HG02642 (cell line): ENCODE measurements at regions not wholly inside any gene's neighbourhood (a gene's known extent, or its start where the extent isn't known, plus 50 kb on each side); places are given as distances from the start of the nearest gene placed in this dataset.

Source experiments
- ATAC-seq: cut with Tn5 transposase; IDR thresholded peaks from one replicate; pipeline ENCODE4 v1.9.1; 2021; ENCODE audit warnings: mild to moderate bottlenecking; ENCODE audit not compliant: unreplicated experiment, poor library complexity

DNA sequence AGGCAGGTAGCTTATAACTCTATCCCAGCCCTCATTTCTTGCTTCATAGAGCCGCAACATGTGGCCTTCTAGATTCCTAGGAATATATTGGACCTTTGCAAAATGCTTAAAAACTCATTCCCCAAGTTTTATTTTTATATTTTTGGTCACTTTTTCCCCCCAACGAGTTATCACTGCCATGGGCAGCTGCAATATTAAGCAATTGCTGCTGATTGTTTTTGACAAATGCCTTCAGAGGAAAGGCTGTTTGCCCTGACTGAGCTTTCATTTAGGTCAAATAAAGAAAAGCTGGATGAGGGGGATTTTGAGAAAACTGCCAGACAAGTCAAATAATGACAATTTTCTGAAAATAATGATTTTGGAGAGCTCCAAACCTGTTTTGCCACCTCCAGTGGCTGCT lies 976.9 kb upstream of the MBL2 start:
- no peak for ATAC-seq

DNA sequence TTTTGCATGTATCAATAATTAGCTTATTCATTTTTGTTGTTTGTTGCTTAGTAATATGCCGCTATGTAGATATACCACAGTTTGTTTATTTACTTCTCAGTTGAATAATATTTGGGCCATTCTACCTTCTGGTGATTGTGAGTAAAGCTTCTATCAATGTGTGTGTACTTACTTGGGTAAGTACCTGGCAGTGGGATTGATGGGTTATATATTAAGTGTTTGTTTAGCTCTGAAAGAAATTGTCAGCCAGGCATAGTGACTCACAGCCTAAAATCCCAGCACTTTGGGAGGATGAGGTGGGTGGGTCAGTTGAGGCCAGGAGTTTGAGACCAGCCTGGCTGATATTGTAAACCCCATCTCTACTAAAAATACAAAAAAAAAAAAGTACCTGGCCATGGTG lies 975.7 kb upstream of the MBL2 start:
- ATAC-seq = no peak

DNA sequence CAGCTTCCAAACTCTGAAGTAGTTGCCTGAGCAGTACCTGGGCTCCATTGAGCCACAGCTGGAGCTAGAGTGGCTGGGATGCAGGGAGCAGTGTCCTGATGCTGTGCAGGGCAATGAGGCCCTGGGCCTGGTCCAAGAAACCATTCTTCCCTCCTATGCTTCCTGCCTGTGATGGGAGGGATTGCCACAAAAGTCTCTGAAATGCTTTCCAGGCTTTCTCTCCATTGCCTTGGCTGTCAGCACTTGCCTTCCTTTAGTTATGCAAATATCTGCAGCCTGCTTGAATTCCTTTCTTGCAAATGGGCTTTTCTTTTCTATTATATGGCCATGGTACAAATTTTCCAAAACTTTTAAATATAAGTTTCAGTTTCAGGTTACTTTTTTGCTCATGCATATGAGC lies 972.2 kb upstream of the MBL2 start:
- ATAC-seq = no peak

DNA sequence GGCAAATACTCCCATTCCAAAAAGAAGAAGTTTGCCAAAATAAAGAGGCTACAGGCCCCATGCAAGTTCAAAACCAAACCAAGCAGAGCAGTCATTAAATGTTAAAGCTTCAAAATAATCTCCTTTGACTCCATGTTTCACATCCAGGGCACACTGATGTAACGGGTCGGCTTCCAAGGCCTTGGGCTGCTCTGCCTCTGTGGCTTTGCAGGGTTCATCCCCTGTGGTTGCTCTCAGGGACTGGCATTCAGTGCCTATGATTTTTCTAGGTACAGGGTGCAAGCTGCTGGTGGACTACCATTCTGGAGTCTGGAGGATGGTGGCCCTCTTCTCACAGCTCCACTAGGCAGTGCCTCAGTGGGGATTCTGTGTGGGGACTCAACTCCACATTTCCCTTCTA lies 971.6 kb upstream of the MBL2 start:
- no peak for ATAC-seq

DNA sequence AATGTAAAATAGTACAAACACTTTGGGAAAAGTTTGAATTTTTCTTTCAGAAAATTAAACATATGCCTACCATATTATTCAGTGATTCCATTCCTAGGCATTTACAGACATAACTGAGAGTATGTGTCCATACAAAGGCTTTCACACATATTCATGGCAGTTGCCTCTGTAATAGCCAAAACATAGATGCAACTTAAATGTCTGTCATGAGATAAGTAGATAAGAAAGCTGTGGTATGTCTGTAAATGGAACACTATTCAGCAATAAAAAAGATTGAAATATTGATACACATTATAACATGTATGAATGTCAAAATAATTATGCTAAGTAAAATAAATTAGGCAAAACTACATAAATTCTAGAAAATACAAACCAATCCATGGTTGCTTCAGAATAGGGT lies 964.5 kb upstream of the MBL2 start:
- ATAC-seq = no peak

DNA sequence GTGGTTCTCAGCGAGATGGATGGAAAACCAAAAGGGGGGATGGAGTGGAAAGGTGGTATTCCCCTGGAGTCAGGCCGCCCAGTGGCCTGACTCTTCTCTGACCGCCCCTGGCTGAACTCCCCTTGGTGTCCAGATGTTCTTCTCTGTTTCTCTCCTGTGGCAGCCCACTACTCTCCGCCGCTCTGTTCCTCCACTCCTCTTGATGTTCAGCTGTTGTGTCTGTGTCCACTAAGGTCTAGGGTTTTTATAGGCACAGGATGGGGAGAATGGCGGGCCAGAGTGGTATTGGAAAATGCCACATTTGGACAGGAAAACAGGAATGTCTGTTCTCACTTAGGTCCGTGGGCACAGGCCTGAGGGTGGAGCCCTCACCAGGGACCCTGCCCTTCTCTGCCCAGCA lies 954.3 kb upstream of the MBL2 start:
- ATAC-seq = no peak

DNA sequence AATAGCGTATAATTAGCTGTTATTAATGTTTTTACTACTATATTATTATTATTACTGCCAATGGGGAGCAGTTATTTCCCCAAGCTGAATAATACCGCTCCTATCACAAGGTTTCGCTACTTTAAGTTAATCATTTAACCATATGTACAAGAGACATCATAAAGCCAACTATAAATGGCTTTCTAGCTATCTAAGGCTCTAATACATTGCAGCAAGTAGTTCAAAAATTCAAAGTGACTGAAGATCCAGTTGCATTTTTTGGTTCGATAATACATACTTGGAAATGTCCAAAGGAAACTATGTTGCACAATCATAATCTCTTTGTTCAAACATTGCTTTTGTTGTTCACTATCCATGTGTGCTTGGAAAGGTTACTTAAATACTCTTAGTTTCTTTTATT lies 952.0 kb upstream of the MBL2 start:
- no peak for ATAC-seq

DNA sequence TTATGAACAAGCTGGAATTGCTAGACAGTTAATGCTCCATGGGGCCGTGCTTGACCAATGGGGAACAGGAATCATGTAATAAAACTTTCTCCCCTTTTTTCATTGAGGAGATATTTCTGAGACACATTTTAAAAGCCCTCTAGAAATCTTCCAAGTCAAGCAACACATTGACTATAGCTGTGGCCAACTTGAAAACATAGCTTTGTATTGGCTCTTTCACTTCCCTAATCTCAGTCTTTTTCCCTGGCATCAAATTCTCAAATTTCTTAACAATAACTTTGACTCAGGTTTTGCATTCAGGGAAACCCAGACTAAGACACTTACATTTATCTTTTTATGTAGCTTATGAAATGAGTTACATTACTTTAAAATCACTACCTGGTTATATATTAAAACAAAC lies 947.1 kb upstream of the MBL2 start:
- ATAC-seq = no peak

DNA sequence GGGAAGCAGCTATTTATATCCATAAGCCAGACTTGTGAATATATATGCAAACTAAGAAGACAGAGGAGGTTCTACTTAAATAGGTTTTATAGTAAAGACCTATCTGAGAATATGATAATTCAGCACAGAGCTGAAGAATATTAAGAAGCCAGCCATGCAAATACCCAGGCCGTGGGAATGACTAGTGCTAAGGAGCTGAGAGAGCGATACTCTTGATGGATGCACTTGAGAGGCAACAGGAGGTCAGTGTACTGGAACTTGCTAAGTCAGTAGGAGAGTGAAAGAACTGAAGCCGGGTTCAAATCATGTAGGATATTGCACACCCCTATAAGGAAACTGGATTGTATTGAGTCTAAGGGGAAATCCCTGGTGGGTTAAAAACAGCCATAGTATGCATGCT lies 943.6 kb upstream of the MBL2 start:
- ATAC-seq = no peak

DNA sequence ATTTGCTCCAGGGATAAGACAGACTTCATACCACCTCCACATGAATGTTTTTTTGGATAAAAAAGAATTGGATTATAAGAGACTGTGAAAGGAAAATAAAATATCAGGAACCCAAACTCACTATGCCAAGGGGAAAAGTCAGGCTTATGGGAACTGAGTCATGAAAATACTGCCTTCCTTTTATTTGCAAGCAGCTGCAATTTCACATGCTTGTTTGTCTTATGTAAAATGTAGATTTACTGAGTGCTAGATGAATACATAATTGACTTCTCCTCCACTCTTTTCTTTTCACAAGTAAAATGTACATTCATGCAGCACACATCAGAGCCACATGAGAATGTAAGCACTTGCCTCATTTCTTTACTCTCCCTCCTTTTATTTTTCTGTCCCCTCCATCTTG lies 940.8 kb upstream of the MBL2 start:
- ATAC-seq = no peak

DNA sequence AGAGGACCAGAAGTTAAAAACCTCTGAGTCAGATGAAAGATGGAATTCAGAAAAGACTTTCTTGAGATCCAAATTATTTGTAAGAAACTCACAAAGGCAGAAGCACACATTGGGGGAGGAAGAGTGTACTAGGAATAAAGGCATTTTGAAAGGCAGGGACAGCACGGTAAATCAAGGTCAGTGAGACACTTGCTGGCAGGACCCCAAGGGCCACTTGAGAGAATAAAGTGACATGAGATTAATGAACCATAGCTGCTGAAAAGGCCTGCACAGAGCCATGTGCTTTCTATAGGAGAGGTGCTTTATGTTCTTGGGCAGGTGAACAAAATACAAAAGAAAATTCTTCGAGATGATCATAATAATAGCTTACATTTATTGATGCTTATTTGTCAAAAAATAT lies 929.9 kb upstream of the MBL2 start:
- ATAC-seq = no peak

DNA sequence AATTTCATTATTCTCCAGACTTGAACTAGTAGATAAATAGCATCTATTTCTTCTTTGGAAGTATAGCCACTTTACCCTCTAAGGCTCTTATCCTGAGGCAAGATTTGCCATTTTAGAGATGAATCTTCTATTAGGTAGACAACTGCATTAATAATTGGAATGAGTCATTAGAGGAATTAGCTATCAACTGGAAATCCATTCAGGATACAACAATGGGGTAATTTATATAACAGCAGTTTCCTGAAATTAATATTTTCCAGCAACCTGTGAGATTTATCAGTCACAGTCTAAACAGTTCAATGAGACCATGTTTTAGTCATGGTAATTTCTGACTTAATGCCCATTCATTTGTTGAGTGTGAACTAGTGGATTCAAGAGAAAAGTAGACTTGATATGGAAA lies 928.6 kb upstream of the MBL2 start:
- no peak for ATAC-seq

DNA sequence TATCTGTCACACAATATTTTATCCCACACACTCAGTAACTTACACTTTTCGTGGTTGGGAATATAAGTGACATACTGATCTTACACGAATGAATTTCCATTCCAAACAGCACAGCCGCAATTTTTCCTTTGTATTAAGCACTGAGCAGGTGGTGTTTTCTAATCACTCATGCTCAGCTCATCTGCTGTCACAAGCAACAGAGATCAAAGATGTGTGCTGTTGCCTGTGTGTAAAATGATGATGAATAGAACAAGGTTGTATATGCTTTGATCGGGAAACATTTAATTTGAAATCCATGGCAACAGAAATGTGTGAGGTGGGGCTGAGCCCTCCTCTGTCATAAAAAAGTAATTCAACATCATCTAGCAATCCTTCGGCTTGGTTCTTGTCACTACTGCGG lies 927.7 kb upstream of the MBL2 start:
- no peak for ATAC-seq

DNA sequence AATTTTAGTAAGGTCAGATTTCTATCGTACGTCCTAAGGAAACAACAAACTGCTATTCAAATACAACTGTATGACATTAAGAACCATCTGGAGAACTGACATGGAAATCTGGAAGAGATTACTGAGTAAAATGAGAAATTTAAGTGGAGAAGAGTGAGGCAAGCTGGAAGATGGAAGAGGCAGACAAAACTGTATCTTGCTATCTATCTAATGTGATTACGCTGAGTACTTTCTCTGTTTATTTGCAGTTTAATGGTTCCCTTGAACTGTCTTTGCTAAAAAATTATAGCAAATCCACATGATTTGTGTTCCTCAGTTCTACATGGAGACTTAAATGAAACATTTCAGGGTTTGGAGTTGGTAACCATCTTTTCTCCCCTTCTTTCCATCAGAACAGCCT lies 927.1 kb upstream of the MBL2 start:
- no peak for ATAC-seq

DNA sequence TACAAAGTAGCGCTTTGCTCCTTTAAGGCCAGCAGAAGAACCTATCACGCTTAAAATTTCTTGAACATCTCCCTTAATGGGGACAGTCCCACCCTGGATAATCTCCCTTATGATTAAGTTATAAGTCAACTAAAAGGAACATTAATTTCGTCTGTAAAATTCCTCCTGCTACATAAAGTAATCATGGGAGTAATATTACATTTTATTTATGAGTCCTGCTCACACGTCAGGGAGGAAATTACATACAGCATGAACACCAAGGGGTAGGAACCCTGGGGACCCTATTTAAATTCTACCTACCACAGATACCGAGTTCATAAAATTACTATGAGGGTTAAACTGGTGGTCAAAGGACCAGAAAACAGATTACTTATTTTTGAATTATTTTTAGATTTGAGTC lies 926.6 kb upstream of the MBL2 start:
- no peak for ATAC-seq

DNA sequence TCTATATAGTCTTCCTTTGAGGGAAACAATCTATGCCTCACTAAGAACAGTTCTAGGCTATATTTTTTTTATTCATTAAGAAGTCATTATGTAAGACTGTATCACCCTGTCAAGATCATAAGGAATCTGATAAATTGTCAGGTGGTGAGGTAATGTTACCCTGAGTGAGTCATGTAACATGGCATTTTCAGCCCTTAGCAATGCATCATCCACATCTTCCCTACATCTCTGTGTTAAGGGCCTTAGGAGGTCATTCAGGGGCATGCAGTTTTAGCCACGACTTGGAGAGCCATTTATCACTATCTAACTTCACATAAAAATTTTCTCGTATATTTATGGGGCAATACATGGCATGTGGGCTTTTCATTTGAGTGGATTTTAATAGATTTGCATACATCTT lies 924.5 kb upstream of the MBL2 start:
- ATAC-seq = no peak

DNA sequence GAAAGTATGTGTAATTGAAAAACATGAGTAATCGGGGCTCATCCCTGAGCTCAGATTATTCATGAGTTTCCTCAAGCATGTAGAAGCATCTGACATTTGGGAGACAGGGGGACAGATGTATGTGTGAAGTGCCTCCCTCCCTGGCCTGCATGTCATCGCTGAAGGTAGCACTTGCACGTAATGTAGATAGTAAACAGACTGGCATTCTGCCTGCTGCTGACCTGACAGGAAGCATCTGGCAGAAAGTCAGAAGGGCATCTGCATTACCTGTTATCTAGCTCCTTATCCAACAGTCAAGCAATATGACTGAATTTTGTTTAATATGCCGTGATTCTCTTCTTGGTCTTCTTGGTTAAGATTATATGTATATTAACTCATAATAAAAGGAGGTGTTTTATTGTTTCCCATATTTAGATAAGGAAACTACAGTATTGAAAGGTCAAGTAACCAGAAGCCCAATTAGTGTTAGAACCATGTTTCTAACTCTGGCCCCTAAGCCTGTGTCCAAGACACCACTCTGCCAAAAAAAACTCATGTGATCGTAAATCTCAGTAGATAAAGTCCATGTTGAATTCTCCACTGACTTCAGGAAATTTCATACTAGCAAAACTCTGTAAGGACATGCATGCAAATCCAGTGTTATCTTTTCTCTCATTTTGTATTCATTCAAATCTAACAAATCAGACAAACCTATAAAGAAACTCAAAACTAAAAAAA lies 918.1 kb upstream of the MBL2 start:
- no peak for ATAC-seq

DNA sequence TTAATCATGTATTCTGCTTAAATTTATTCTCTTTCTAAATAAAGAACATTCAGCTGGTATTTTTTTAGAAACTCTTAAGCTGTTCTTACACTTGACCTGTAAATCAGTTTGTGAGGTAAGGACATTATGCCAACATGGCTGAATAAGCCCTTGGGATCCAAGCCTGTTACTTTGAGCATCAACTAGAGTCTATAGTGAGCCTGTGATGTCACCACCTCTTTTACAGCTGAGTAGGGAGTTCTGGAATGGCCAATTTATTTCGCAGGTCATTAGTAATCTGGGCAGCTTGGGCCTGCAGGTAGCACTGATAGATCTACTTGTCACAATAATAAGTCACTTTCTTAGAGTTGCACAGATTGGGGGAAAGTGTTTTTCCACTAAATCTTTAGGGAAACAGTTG lies 915.2 kb upstream of the MBL2 start:
- no peak for ATAC-seq

DNA sequence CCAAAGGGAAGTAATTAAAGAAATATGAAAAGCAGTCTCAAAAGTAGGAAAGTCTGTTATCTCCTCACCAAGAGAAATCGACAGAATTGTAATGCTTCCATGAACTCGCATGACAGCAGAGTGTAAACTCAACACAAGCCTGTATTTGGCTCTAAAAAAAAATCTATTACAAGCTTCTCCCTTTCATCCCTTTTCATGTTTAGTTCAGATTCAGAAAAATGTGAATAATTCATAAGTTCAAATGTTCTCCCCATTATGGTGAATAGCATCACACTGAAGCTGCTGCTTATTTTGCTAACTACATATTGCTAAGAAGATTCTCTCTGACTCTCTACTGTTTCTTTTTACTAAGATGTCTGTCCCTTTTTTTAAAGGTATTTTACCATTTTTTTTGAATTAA lies 910.3 kb upstream of the MBL2 start:
- no peak for ATAC-seq

DNA sequence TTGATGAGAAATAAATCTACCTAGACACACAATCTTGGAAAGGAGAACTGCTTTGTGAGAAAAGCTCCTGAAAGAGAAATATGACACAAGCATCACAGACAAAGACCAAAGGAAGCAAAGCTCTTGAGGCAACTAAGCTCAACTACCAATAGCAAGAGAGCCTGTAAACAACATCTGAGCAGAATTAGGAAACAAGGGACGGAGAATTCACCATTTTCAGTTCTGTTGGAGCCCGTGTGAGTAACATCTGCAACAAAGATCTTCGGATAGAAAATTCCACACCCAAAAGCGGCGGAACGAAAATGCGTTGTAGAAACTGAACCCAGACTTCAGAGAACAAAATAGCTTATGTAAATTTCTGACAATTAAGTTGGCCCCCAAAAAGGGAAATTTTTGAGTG lies 909.9 kb upstream of the MBL2 start:
- ATAC-seq = no peak

DNA sequence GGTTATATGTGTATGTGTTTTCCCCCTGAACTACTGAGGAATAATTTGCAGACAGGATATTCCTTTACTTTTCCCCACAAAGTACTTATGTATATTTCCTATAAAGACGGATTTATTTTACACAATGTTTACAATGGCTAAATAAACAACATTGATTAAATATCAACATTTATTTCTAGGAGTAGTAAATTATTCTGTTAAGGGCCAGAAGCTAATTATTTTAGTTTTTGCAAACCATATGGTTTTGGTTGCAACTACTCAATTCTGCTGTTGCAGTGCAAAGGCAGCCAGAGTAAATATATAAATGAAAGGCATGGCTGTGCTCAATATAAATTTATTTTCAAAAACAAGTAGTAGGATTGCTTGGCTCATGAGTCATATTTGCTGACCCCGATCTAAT lies 907.1 kb upstream of the MBL2 start:
- no peak for ATAC-seq

DNA sequence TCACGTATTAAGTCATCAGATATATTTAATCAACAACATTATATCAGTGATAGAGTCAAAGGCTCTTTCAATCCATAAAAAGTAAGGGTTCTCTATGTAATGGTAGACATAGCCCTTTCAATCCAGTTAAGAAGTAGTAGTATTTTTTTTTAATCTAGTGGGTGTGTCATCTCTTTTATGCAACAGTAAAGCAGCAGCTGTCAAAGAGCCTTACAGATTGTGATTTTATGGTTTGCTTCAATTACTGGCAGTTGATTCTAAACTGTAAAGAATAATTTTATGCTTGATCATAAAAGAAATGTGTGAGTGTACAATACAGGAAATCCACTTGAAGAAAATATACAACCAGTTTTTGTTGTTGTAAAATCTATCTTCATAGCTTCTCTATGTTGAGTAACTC lies 902.6 kb upstream of the MBL2 start:
- no peak for ATAC-seq

DNA sequence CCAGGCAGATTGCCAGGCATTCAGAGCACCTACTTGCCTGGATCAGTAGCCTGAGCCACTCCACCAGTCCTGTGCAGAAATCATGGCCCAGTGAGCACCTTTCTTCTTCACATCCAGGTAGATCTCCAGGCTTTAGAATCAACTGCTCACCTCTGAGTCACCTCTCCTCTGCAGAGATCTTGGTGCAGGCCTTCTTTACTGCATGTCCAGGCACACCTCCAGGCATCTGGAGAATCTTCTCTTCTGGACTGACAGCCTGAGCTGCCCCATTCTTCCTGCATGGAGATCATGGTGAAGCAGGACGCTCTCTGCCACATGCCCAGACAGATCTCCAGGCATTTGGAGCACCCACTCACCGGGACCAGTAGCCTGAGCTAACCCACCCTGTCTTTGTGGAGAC lies 894.5 kb upstream of the MBL2 start:
- ATAC-seq = no peak
